COLO829 (cell line): ENCODE measurements at regions not wholly inside any gene's neighbourhood (a gene's known extent, or its start where the extent isn't known, plus 50 kb on each side); places are given as distances from the start of the nearest gene placed in this dataset.

Experiments used
- DNase-seq: peaks from one replicate; pipeline ENCODE4 v3.0.0; 2012; ENCODE audit warnings: low spot score

GRCh38 chr11:33410086-33410765, 153.0 kb downstream of the HIPK3 start:
- no peak for DNase-seq
